Heart left ventricle (tissue), 13 donors: ENCODE measurements at regions not wholly inside any gene's neighbourhood (a gene's known extent, or its start where the extent isn't known, plus 50 kb on each side); places are given as distances from the start of the nearest gene placed in this dataset.

Experiments
- CTCF ChIP-seq, 12 donors: fragments of 200-600 bp; sonication (generic) in 4 of 12; IDR thresholded peaks; one replicate each; pipeline versions ENCODE4 v1.5.0 to v1.8.0; 2018 to 2022; ENCODE audit warnings: antibody characterized with exemption in 12 of 12, mild to moderate bottlenecking in 5 of 12
- POLR2A ChIP-seq, 2 donors: fragments of 450-650 bp; IDR thresholded peaks; one replicate each; pipeline ENCODE4 v1.6.1; 2017; ENCODE audit warnings: antibody characterized with exemption in 2 of 2, mild to moderate bottlenecking in 2 of 2, moderate library complexity in 2 of 2
- donor health status: ischemic (EF 13 %, LVEDD 7.1; RV severe dilation, severe dysfunction).
- donor health status: DM: no; HTN: yes; CAD: no.
- donor health status: DM: no; HTN: no; CAD: no.
- donor health status: ischemic (EF 25% LVEDD 6.9; RV normal size, moderate dysfunction).
- donor health status: ischemic (EF 25% LVEDD 5.7; RV mildly dilated, moderate dysfunction).
- donor health status: ischemic (EF 35%, LVEDD 5.7; RV mildly dilated, moderate dysfunction).
- donor health status: nonischemic (EF 11% LVEDD 7.7; RV severe dilation, severe dysfunction).
- donor health status: DM: yes; HTN: yes; CAD: no.
- donor health status: PGD.
- donor health status: ischemic (EF 29% LVEDD 5.4; RV normal size, mild dysfunction).
- donor health status: nonischemic (EF 23%, LVEDD 6.1; RV moderate dilation, normal function).

- TF ChIP-seq CTCF (IDR thresholded peaks at IDR 0.05), result no peak
- TF ChIP-seq POLR2A (IDR thresholded peaks at IDR 0.05), result no peak
These were observed 204.7 kb upstream of the PROX1 start for GRCh38 chr1:213782941-213783672.
